HG03045 (cell line): ENCODE measurements at regions not wholly inside any gene's neighbourhood (a gene's known extent, or its start where the extent isn't known, plus 50 kb on each side); places are given as distances from the start of the nearest gene placed in this dataset.

Experiments used
- ATAC-seq: cut with Tn5 transposase; IDR thresholded peaks from one replicate; pipeline ENCODE4 v1.9.1; 2021; ENCODE audit warnings: mild to moderate bottlenecking, moderate library complexity; ENCODE audit not compliant: unreplicated experiment

GRCh38 chr16:62406387-62406786, 370.1 kb upstream of the CDH8 start:
- no peak for ATAC-seq

GRCh38 chr16:62404842-62405611, 368.8 kb upstream of the CDH8 start:
- no peak for ATAC-seq

DNA sequence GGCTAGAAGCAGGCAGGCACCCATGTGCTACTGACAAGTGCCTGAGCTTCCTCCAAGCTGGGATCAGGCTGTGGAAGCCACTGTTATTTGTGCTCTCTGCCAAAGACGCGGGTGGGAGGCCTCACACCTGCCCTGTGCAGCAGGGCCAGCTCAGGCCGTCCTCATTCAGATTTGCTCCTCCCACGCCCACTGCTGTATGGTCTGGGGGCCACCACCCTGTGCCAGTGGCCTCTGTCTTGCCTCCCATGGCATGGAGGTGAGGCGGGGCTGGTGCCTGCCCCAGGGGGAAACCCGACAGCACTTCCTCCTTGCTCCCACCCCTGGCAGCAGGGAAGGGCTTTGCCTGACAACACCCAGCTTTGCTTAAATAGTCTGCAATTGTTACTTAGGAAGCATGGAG, 356.5 kb upstream of the CDH8 start:
- ATAC-seq, result no peak

DNA sequence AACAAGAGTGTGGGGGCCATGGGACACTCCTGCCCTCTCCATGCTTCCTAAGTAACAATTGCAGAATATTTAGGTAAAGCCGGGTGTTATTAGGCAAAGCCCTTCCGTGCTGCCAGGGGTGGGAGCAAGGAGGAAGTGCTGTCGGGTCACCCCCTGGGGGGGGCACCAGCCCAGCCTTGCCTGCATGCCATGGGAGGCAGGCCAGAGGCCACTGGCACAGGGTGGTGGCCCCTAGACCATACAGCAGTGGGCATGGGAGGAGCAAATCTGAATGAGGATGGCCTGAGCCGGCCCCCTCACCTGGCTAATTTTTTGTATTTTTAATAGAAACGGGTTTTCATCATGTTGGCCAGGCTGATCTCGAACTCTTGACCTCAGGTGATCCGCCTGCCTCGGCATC, 355.7 kb upstream of the CDH8 start:
- no peak for ATAC-seq

DNA sequence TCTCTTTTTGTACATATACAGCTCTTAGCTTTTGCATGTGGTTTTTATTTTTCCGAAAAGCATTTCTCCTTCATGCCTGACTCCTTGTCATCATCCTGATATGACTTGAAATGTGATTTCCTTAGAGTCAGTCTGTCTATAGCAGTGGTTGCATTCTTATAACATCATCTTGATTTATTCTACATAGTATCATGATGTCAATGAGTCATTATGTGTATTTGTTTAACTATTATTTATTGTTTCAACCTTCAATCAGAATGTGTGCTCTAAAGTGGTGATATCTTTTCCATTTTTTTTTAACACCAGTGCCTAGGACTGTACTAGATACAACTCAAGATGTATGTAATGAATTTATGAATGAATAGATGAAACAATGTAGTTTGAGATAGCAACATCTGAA, 354.9 kb upstream of the CDH8 start:
- no peak for ATAC-seq

- no peak for ATAC-seq
Observed at GRCh38 chr16:62390214-62390613, 354.0 kb upstream of the CDH8 start.

DNA sequence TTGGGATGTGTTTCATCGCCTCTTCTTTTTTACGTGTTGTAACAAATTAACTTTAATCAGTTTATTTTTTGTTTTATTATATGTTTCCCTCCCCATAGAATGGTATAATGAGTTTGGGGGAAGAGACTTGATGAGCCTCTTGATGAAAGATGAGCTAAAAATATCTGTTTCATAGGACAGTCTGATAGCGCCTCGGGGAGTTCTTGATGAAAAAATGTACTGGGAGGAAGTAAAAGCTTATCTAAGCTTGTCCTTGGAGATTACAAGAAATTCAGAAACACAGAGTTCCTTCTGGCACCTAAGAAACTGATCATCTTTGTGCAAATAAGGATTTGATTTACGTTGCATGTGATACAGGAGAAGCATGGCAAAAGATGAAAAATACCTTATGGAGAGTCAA, 350.2 kb upstream of the CDH8 start:
- no peak for ATAC-seq

DNA sequence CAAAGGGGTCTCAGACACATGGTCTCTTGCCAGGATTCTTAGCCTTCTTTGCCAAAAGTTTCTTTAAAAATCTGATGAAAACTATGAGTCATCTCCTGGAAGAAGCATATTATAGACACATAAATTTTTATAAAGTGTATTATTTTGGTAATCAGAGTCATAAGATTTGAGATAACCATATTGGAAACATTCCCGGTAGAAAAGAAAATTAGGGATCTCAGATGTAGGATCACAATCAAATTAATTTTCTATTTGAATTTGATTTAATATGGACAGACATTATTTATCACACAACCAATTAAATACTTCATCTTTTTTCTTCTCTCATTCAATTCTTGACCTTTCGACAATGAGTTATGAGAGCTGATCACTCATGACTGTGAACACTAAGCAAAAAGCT, 347.7 kb upstream of the CDH8 start:
- ATAC-seq, result no peak

DNA sequence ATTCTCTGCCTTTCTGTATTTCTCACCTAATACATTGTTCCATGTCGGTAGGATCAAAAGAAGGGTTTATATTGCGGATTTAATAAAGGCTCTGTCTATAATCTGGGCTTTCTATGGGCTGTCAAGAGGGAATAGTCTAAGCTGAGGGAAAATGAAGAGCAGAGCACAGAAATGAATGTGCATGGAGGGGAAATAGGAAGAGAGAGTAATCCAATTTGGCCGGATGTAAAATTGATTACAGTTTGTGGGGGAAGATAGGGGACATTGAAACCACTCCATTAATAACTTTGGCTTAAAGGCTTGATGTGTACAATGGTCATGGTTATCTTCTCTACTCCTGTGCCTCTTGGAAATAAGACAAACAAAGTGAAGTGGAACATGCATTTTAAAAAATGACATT, 334.2 kb upstream of the CDH8 start:
- ATAC-seq, result no peak

DNA sequence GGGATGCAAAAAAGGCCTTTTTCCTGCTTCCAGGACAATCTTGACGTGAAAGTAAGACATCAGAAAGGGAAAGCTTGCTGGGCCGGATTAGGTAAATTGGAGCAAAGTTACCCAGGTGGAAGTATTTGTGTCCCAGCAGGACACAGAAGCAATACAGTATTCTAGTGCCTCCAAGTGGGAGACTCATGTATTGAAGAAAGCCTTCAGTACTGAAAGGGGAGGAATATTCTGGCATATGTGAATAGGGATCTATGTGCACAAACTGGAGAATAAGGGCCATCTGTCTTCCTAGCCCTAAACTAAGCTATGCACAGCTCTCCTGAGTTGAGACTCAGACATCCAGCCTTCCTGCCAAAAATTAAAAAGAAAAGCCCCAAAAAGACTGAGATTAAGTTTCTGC, 327.3 kb upstream of the CDH8 start:
- no peak for ATAC-seq

DNA sequence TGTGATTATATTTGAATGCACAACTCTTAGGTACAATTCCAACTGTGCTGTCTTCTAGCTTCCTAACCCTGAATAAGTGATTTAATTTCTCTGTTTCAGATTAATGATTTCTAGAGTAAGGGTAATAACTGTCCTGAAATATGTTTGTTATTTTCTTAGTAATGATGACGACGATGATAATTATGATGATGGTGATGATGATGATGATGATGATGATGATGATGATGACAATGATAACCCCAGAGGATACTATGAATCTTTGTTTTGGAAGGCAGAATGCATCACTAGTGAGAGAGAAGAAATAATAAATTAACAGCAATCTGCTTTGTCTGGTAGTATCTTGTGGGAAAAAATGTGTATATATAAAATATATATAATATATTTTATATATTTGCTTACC, 317.1 kb upstream of the CDH8 start:
- no peak for ATAC-seq

DNA sequence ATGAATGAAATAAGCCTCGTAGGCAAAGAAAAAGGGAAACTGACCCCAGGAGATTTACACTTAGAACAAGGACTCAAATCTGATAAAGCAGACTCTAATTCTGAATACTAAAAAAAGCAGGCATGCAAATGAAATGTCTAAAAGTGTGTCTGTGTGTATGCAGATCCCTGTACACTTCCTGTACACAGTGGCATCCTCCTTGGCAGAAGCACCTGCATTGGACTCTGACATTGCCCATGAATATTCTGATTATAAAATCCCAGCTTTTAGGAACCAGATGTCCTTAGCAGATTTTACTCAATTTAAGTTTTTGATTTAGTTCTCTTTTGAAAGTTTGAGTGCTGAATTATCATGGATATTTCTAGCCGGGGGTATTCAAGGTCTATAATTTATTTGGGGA, 306.0 kb upstream of the CDH8 start:
- no peak for ATAC-seq

DNA sequence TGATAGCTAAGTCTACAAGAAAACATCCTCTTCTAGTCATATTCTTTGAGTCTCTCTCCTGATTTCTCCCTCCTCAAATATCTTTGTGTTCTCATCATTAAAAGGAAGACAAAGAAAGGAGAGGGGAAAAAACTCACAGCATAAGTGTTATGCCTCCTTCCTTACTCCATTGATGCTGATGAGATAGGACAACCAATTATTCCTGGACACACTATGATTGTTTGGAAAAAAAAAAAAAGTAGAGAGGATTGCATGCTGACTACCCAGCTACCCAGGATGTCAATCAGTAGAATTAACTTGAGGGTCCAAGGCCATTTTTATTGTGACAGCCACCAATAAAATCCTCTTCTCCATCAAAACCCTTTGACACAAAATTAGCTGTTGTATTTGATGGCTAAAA, 299.1 kb upstream of the CDH8 start:
- no peak for ATAC-seq

DNA sequence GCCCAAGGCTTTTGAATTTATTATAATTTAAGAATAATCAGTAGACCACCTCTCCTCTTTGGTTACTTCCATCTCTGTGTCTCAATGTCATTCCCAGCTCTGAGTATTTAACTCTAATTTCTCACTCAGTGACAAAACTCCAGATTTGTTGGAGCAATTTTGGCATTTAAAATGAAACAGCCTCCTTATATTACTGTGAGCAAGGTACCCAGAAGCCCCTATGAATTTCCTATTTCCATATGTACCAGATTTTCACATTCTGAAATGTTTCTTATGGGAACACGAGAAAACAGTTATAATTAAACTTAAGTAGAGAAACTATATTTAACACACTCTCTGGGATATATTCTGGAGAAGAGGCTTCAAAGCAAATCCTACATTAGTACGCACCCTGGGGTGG, 285.4 kb upstream of the CDH8 start:
- no peak for ATAC-seq

DNA sequence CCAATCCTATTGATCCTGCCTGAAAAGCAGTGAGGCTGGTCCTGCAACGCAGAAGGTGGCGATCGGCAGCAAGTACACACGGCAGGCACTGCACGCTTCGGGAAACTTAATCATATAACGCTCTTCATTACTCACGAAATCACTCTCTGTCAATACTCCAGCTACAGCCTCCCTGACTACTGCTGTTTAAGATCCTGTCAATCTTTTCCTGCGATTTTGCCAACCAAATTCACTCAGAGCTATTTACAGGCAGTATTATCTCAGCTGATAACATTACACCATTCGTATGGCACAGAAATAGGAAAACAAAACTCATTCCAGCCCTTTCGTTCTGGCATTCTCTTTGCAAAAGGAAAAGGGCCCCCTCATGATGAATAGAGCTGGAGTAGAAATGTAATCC, 262.4 kb upstream of the CDH8 start:
- ATAC-seq, result no peak

- ATAC-seq, result no peak
Observed at GRCh38 chr16:62294213-62294972, 258.2 kb upstream of the CDH8 start.

GRCh38 chr16:62288990-62289629, 252.9 kb upstream of the CDH8 start:
- no peak for ATAC-seq

DNA sequence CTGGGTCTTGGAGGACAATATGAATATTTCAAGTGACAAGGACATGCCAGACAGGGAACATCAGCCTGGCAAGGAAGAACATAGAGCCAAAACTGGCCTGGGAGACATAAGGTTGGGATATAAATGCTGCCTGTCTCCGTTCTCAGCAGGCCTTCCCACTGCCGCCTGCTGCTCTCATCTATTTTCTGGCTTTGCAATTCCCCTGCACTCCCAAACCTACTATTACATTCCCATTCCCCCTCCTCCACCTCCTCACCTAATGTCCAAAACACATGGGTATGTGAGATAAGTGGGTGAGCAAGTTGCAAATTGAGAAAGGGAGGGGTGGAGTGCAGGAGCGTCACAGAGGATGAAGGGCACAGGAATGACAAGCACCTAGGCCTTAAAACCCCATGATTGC, 244.3 kb upstream of the CDH8 start:
- ATAC-seq, result no peak

GRCh38 chr16:62277942-62278341, 241.7 kb upstream of the CDH8 start:
- no peak for ATAC-seq

GRCh38 chr16:62276637-62277036, 240.4 kb upstream of the CDH8 start:
- ATAC-seq, result no peak

- no peak for ATAC-seq
Observed at GRCh38 chr16:62272035-62272434, 235.8 kb upstream of the CDH8 start.

GRCh38 chr16:62261760-62262159, 225.5 kb upstream of the CDH8 start:
- no peak for ATAC-seq
